ENCODE measurements at regions not wholly inside any gene's neighbourhood (a gene's known extent, or its start where the extent isn't known, plus 50 kb on each side); places are given as distances from the start of the nearest gene placed in this dataset.

- no peak overlapping the region for H3K4me3 ChIP-seq (ENCODE audit: low read depth, low read length)
- no peak for DNase-seq (ENCODE audit: low read depth)
- no peak for TF ChIP-seq CTCF (IDR thresholded peaks at IDR 0.05; ENCODE audit: low read depth, low read length, missing control alignments)
Measured at GRCh38 chr4:160887668-160888067, 1276.1 kb downstream of the FSTL5 start.

DNA sequence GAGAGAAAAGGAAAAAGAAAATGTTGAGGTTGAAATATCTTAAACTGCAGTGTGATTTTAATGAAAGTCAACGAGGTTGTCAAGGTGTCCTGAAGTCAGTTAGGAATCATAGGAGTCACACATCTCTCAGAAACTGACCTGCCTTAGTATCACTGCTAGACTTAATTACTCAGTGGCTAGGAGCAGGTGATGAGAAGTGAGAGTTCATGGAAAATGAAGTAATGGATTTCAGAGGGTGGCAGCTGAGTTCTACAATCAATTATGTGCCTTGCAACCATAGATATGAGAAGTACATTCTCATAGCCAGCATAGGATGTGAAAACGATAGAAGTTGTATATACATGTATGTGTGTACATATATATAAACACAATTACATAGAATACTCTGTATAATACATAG is 1269.7 kb downstream of the FSTL5 start:
- DNase-seq (ENCODE audit: low read depth): no peak
- no peak overlapping the region for H3K4me3 ChIP-seq (ENCODE audit: low read depth, low read length)
- no peak for TF ChIP-seq CTCF (IDR thresholded peaks at IDR 0.05; ENCODE audit: low read depth, low read length, missing control alignments)

DNA sequence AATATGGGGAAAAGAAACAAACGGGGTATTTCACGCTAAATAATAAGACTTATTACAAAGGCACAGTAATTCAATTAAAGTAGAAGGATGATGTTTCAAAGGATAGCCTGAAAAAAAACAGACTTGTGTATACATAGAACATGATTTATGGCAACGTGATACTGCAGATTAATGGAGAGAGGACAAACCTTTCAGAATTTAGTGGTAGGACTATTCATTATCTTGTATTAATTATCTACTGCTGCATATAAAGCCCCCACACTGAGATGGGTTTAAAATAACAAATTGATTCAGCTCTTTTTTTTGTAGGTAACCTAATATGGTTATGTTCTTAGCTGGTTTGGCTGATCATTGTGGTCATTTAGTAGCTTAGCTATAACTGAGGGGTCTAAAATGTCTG is 1269.0 kb downstream of the FSTL5 start:
- no peak overlapping the region for H3K4me3 ChIP-seq (ENCODE audit: low read depth, low read length)
- DNase-seq (ENCODE audit: low read depth): no peak
- no peak for TF ChIP-seq CTCF (IDR thresholded peaks at IDR 0.05; ENCODE audit: low read depth, low read length, missing control alignments)

GRCh38 chr4:160927311-160927710 is 1236.5 kb downstream of the FSTL5 start:
- no peak for DNase-seq (ENCODE audit: low read depth)
- TF ChIP-seq CTCF (IDR thresholded peaks at IDR 0.05; ENCODE audit: low read depth, low read length, missing control alignments): no peak

DNA sequence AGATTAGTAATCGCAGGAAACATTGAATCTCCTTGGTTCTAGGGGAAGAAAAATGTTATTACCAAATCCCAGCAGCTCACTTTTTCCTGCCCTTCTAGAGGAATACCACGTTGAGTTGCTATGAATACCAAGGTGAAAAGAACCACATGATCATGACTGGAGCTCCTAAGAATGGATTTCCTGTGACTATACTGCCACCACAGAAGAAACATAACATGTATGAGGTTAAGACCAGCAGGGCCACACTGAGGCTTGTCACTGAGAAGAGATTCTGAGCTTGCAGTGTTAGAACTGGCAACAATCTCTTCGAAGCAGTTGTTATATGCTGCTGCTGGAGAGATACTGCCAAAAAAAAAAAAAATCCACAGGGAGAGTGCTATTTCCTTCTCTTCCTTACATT is 1235.3 kb downstream of the FSTL5 start:
- H3K4me3 ChIP-seq (ENCODE audit: low read depth, low read length): no peak overlapping the region

More at GRCh38 chr4:160927311-160927710, 1236.5 kb downstream of the FSTL5 start:
- H3K4me3 ChIP-seq (ENCODE audit: low read depth, low read length): no peak overlapping the region

DNA sequence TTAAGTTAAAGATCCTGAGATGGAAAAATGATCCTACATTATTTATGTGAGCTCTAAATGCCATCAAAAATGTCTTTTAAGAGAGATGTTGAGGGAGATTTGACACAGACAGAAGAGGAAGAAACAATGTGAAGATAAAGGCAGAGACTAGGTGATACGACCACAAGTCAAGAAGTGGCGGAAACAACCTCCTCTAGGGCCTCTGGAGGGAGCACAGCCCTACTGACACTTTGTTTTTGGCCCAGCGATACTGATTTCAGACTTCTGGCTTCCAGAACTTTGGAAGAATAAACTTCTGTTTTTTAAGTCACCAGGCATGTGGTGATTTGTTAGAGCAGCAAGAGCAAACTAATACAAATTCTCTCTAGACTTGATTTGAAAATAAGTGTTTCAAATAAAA is 1216.1 kb downstream of the FSTL5 start:
- no peak for TF ChIP-seq CTCF (IDR thresholded peaks at IDR 0.05; ENCODE audit: low read depth, low read length, missing control alignments)
- DNase-seq (ENCODE audit: low read depth): no peak
- no peak overlapping the region for H3K4me3 ChIP-seq (ENCODE audit: low read depth, low read length)

More for the DNA sequence above, 1235.3 kb downstream of the FSTL5 start:
- no peak for TF ChIP-seq CTCF (IDR thresholded peaks at IDR 0.05; ENCODE audit: low read depth, low read length, missing control alignments)
- DNase-seq (ENCODE audit: low read depth): no peak

GRCh38 chr4:160956875-160957274 is 1206.9 kb downstream of the FSTL5 start:
- H3K4me3 ChIP-seq (ENCODE audit: low read depth, low read length): no peak overlapping the region
- TF ChIP-seq CTCF (IDR thresholded peaks at IDR 0.05; ENCODE audit: low read depth, low read length, missing control alignments): no peak
- DNase-seq (ENCODE audit: low read depth): no peak
